COLO829 (cell line): ENCODE measurements at regions not wholly inside any gene's neighbourhood (a gene's known extent, or its start where the extent isn't known, plus 50 kb on each side); places are given as distances from the start of the nearest gene placed in this dataset.

Source experiments
- DNase-seq: peaks from one replicate; pipeline ENCODE4 v3.0.0; 2012; ENCODE audit warnings: low spot score

- DNase-seq = no peak
Measured at GRCh38 chr1:34330061-34330460, 153.4 kb downstream of the C1orf94 start.

GRCh38 chr1:34331020-34331926 is 154.6 kb downstream of the C1orf94 start:
- DNase-seq = no peak

GRCh38 chr1:34332996-34333395 is 156.3 kb downstream of the C1orf94 start:
- DNase-seq = no peak

- no peak for DNase-seq
Measured at GRCh38 chr1:34338871-34339270, 162.2 kb downstream of the C1orf94 start.

GRCh38 chr1:34341896-34342295 is 165.2 kb downstream of the C1orf94 start:
- DNase-seq = no peak

GRCh38 chr1:34342334-34342733 is 165.6 kb downstream of the C1orf94 start:
- no peak for DNase-seq

- DNase-seq = no peak
Measured at GRCh38 chr1:34346128-34346527, 169.4 kb downstream of the C1orf94 start.

- no peak for DNase-seq
Measured at GRCh38 chr1:34353409-34353808, 176.7 kb downstream of the C1orf94 start.

- no peak for DNase-seq
Measured at GRCh38 chr1:34354367-34354766, 177.7 kb downstream of the C1orf94 start.

- DNase-seq = no peak
Measured at GRCh38 chr1:34356853-34357252, 180.1 kb downstream of the C1orf94 start.

- DNase-seq = no peak
Measured at GRCh38 chr1:34358636-34359035, 181.9 kb downstream of the C1orf94 start.

- no peak for DNase-seq
Measured at GRCh38 chr1:34359411-34359810, 182.7 kb downstream of the C1orf94 start.

- no peak for DNase-seq
Measured at GRCh38 chr1:34360574-34360973, 183.9 kb downstream of the C1orf94 start.

GRCh38 chr1:34361121-34361520 is 184.4 kb downstream of the C1orf94 start:
- DNase-seq = no peak

- no peak for DNase-seq
Measured at GRCh38 chr1:34361781-34362357, 185.2 kb downstream of the C1orf94 start.

- DNase-seq = no peak
Measured at GRCh38 chr1:34362949-34363348, 186.2 kb downstream of the C1orf94 start.

GRCh38 chr1:34363447-34363846 is 186.7 kb downstream of the C1orf94 start:
- no peak for DNase-seq

- no peak for DNase-seq
Measured at GRCh38 chr1:34363915-34364314, 187.2 kb downstream of the C1orf94 start.

- DNase-seq = no peak
Measured at GRCh38 chr1:34364376-34364775, 187.7 kb downstream of the C1orf94 start.

- no peak for DNase-seq
Measured at GRCh38 chr1:34365295-34365694, 188.6 kb downstream of the C1orf94 start.

- DNase-seq = no peak
Measured at GRCh38 chr1:34366875-34367624, 190.3 kb downstream of the C1orf94 start.

GRCh38 chr1:34367954-34368353 is 191.2 kb downstream of the C1orf94 start:
- DNase-seq = no peak
